ENCODE measurements at regions not wholly inside any gene's neighbourhood (a gene's known extent, or its start where the extent isn't known, plus 50 kb on each side); places are given as distances from the start of the nearest gene placed in this dataset.

DNA sequence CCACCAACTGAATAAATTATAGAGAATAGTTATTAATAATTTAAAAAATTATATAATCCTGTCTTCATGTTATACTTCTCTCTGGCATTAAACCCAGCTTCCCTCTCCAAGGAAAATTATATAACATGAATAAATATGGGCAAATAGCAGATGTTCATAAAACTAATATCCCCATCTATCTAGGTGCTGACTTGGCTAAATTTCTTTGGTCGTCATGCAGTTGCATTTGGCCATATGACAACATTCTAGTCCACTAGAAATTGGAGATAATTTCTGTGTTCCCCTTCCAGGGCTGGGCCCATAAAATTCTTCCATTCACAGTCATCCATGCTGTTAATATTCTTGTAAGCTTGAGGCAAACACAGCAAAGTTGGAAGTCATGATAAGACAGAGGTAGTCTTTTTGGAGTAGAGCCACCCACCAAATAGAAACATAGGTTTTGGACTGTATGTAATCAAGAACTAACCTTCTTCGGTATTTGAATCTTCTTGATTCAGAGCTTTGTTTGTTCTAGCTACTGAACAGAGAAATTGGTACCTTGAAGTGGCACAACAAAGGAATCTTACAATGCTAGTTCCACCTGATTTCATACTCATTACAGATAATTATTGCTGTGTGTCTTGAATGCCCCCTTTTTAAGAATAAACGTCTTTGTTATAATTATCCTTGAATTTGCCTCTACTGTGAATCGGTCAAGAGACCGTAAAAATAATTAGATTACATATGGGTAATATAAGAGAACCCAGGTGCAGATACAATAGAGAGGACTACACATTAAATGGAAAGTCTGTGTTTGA lies 678.5 kb upstream of the PCDH20 start:
- 85% methylated on average over 5 of the region's 5 CpGs for WGBS (ENCODE audit: low lambda C conversion rate, missing lambda C conversion rate)
- no peak overlapping the region for H2AFZ ChIP-seq

DNA sequence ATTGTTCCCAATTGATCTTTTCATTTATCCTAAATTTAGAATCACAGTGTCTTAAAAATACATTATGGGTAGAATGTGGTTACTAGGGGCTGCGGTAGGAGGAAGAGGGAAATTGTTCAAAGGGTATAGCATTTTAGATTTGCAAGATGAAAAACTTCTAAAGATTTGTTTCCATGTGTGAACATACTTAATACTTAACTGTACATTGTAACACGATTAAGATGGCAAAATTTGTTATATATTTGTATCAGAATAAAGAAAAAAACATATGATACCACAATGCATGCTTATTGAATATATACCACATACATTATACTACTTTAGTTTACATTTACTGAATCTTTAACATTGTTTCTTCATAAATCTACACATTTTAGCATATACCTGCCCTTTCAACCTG lies 677.3 kb upstream of the PCDH20 start:
- Histone ChIP-seq H3K27ac (no peak overlapping the region), H3K9me3 (ENCODE audit: low read depth) (no peaks in the 10 kb centered on the region), H3K4me3 (no peak overlapping the region), H3K27me3 (no peaks in the 10 kb centered on the region), H3K79me2 (no peaks in the 10 kb centered on the region), H2AFZ (no peak overlapping the region), H3K4me2 (no peak overlapping the region), H4K20me1 (ENCODE audit: insufficient read depth, poor library complexity, severe bottlenecking) (no peaks in the 10 kb centered on the region), H3K4me1 (ENCODE audit: insufficient read depth) (no peaks in the 10 kb centered on the region), H3K36me3 (replicated peaks; ENCODE audit: insufficient read depth, low read depth) (no peaks in the 10 kb centered on the region), H3K9me2 (replicated peaks; ENCODE audit: insufficient read depth) (no peaks in the 10 kb centered on the region)
- TF ChIP-seq EZH2phosphoT487 (IDR thresholded peaks at IDR 0.05; ENCODE audit: low read depth, severe bottlenecking, unreplicated experiment) (no peak), EZH2 (IDR thresholded peaks at IDR 0.05; ENCODE audit: borderline replicate concordance) (no peak)
- TF ChIP-seq, protein P1, sequence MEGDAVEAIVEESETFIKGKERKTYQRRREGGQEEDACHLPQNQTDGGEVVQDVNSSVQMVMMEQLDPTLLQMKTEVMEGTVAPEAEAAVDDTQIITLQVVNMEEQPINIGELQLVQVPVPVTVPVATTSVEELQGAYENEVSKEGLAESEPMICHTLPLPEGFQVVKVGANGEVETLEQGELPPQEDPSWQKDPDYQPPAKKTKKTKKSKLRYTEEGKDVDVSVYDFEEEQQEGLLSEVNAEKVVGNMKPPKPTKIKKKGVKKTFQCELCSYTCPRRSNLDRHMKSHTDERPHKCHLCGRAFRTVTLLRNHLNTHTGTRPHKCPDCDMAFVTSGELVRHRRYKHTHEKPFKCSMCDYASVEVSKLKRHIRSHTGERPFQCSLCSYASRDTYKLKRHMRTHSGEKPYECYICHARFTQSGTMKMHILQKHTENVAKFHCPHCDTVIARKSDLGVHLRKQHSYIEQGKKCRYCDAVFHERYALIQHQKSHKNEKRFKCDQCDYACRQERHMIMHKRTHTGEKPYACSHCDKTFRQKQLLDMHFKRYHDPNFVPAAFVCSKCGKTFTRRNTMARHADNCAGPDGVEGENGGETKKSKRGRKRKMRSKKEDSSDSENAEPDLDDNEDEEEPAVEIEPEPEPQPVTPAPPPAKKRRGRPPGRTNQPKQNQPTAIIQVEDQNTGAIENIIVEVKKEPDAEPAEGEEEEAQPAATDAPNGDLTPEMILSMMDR (IDR thresholded peaks at IDR 0.05; ENCODE audit: poor library complexity) = no peak
- 84% methylated on average over 2 of the region's 2 CpGs for WGBS (ENCODE audit: low lambda C conversion rate, missing lambda C conversion rate)
- no peak for DNase-seq (ENCODE audit: low spot score)

More for the DNA sequence above, 678.5 kb upstream of the PCDH20 start:
- Histone ChIP-seq H3K36me3 (replicated peaks; ENCODE audit: insufficient read depth, low read depth) (no peaks in the 10 kb centered on the region), H3K27ac (no peak overlapping the region), H4K20me1 (ENCODE audit: insufficient read depth, poor library complexity, severe bottlenecking) (no peaks in the 10 kb centered on the region), H3K9me3 (ENCODE audit: low read depth) (no peaks in the 10 kb centered on the region), H3K79me2 (no peaks in the 10 kb centered on the region), H3K4me1 (ENCODE audit: insufficient read depth) (no peaks in the 10 kb centered on the region), H3K27me3 (no peaks in the 10 kb centered on the region), H3K4me3 (no peak overlapping the region), H3K9me2 (replicated peaks; ENCODE audit: insufficient read depth) (no peaks in the 10 kb centered on the region), H3K4me2 (no peak overlapping the region)
- TF ChIP-seq EZH2phosphoT487 (IDR thresholded peaks at IDR 0.05; ENCODE audit: low read depth, severe bottlenecking, unreplicated experiment) (no peak), EZH2 (IDR thresholded peaks at IDR 0.05; ENCODE audit: borderline replicate concordance) (no peak)
- TF ChIP-seq, protein P1 (IDR thresholded peaks at IDR 0.05; ENCODE audit: poor library complexity) = no peak
- no peak for DNase-seq (ENCODE audit: low spot score)

DNA sequence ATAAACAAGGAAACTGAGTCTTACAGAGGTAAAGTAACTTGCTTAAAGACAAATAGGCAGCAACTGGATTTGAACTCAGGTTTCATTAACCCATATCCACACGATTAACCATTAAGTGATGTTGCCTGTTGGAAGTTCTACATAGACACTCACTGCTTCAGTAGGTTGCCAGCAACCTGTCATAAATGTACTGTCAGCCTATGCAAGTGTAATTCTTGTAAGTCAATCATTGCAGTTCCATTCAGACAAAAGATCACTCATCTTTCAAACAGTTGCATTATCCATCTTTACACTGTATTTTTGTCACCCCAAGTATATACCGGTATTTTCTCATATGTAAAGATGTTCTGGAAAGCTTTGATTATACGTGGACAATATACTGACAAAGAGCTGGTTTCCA lies 676.9 kb upstream of the PCDH20 start:
- no peaks in the 10 kb centered on the region for H3K36me3 ChIP-seq (replicated peaks; ENCODE audit: insufficient read depth, low read depth)
- H3K9me3 ChIP-seq (ENCODE audit: low read depth) = no peaks in the 10 kb centered on the region
- TF ChIP-seq, protein P1 (IDR thresholded peaks at IDR 0.05; ENCODE audit: poor library complexity) = no peak
- TF ChIP-seq EZH2phosphoT487 (IDR thresholded peaks at IDR 0.05; ENCODE audit: low read depth, severe bottlenecking, unreplicated experiment) (no peak), EZH2 (IDR thresholded peaks at IDR 0.05; ENCODE audit: borderline replicate concordance) (no peak)
- H3K4me1 ChIP-seq (ENCODE audit: insufficient read depth) = no peaks in the 10 kb centered on the region
- no peaks in the 10 kb centered on the region for H3K27me3 ChIP-seq
- H3K79me2 ChIP-seq = no peaks in the 10 kb centered on the region
- H2AFZ ChIP-seq = no peak overlapping the region
- no peak overlapping the region for H3K4me3 ChIP-seq
- 88% methylated on average over 3 of the region's 3 CpGs for WGBS (ENCODE audit: low lambda C conversion rate, missing lambda C conversion rate)
- DNase-seq (ENCODE audit: low spot score) = no peak
- no peak overlapping the region for H3K4me2 ChIP-seq
- H3K9me2 ChIP-seq (replicated peaks; ENCODE audit: insufficient read depth) = no peaks in the 10 kb centered on the region
- no peaks in the 10 kb centered on the region for H4K20me1 ChIP-seq (ENCODE audit: insufficient read depth, poor library complexity, severe bottlenecking)
- H3K27ac ChIP-seq = no peak overlapping the region

All from hepatocyte (in vitro differentiated cells).